ENCODE measurements at regions not wholly inside any gene's neighbourhood (a gene's known extent, or its start where the extent isn't known, plus 50 kb on each side); places are given as distances from the start of the nearest gene placed in this dataset.

DNA sequence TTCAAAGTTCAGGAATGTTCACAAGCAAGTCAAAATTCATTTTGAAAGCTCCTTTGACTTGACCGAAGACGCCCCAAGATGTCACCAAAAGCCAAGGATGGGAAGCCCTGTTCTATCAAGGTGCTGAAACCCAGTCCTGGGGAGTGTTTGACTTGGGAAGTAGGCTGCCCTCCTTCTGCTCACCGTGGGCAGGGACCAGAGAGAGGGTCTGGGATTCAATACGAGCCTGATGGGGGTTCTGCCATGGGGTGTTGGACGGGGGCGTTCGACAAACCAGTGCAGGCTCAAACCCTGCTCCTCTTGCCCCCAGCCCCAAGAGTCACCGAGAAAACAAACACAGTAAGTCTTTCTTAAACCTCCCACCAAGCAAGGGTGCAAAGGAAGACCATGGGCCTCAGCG lies 150.1 kb upstream of the DIO3 start:
- TF ChIP-seq EZH2 (IDR thresholded peaks at IDR 0.05; ENCODE audit: insufficient read depth, poor library complexity, severe bottlenecking) (no peak), EZH2phosphoT487 (IDR thresholded peaks at IDR 0.05; ENCODE audit: insufficient read depth, low read depth) (no peak)
